Stimulated activated CD8-positive, alpha-beta memory T cell treated with anti-CD3 and anti-CD28 coated beads, Interleukin-4, amount 100 ng/mL, for 1 hour (primary cell): ENCODE measurements at regions not wholly inside any gene's neighbourhood (a gene's known extent, or its start where the extent isn't known, plus 50 kb on each side); places are given as distances from the start of the nearest gene placed in this dataset.

Experiments
- DNase-seq, 2 donors: peaks; one replicate each; pipeline ENCODE4 v3.0.0-alpha.2; 2020; ENCODE audit warnings: low read depth in 2 of 2, low spot score in 1 of 2

DNA sequence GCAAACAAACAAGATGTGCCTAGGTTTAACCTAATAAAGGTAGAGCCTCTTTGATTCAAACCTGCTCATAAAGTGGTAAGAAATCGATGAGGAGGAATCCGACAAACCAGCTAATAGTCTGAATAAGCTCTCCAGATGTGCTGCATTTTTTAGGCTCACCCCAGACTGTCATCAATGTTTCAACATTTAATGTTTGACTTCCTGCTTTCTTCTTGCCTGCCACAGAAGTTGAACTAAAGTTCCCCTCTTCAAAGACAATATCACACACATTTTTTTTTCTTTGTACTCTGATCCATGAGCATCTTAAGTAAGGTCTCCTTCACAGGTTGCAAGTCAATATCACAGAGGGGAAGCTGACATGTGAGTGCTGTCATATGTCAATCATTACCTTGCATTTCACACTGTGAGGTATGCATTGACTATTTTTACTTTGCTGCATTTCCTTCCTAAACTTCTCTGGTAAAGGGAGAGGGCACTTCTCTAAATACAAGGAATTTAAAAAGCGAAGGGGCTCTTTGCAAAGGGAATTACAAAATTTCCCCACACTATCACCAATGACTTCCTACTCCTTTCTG lies 172.3 kb upstream of the MCTP2 start:
- no peak for DNase-seq

GRCh38 chr15:94057305-94057704 lies 174.1 kb upstream of the MCTP2 start:
- no peak for DNase-seq

DNA sequence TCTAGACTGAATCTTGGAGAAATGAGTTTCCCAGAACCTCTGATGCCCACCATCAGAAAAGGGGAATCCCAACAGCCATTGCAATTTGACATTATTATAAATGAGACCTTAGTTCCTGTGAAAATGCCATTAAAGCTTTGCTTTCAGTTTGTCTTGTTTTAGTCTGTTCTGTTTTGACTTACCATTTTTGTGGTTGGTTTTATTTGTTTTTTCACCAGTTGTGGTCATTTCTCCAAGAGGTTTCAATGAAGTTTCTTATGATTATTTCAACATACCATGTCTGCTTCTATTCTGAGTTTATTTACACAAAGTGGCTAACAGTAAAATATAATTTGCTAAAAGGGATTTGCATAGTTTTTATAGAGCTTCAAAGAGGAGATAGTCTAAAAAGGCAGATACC lies 175.0 kb upstream of the MCTP2 start:
- DNase-seq = no peak

DNA sequence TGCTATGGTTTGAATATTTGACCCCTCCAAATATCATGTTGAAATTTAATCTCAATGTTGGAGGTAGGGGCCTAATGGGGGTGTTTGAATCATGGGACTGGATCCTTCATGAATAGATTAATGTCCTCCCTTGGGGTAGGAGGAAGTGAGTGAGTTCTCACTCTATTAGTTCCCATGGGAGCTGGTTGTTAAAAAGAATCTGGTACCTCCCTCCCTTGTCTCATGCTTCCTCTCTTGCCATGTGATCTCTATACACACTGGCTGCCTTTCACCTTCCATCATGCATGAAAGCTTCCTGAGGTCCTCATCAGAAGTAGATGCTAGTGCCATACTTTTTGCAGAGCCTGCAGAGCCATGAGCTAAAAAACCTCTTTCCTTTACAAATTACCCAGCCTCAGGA lies 177.7 kb upstream of the MCTP2 start:
- DNase-seq = no peak

GRCh38 chr15:94052711-94053110 lies 178.7 kb upstream of the MCTP2 start:
- DNase-seq = no peak

DNA sequence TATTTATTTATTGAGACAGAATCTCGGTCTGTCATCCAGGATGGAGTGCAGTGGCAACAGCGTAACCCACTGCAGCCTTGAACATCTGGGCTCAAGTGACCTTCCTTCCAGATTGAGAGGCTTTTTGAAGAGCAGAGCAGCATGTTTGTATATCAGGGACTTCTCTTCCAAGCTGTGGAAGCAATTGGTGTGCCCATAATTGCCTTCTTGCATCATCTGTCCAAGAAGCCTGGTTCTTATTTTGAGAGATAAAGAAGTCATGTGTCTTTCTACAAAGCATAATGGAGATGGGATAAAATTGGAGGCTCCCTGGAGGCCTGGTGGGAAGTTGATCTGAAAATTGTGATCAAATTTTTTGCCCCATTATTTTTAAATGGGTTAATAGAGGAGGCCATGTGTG lies 183.8 kb upstream of the MCTP2 start:
- DNase-seq = no peak

DNA sequence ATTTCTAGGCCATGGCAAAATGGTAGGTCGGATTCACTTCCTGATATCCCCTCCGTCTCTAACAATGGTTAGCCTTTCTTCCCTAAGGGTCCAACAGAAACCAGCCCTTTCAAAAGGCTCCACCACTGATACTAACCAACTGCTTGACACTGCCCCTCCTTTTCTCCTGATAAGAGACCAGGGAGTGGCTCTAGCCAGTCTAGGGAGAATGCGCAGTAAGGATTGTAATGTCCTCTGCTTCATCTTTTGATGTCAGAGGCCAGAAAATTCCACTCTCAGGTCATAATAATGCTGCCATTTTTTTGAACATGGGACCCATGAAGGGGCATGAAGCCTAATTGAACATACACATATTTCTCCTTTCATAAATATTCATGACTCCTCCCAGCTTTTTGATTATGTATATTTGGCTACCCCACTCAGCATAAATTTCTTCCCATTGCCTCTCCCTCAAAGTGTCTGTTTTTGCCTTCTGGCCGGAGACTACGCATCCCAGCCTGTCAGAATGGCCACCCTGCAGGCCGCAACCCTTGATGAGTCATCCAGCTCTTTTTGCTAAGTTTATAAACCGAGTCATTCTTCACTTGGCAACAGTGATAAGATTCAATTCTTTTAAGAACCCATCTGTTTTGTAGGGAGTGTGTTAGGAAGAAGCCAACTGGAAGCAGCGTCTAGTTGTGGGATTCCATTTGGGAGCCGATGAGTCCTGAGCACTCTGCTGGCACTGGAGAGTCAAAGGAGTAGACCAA lies 189.0 kb upstream of the MCTP2 start:
- DNase-seq = no peak

GRCh38 chr15:94041746-94042145 lies 189.6 kb upstream of the MCTP2 start:
- no peak for DNase-seq

DNA sequence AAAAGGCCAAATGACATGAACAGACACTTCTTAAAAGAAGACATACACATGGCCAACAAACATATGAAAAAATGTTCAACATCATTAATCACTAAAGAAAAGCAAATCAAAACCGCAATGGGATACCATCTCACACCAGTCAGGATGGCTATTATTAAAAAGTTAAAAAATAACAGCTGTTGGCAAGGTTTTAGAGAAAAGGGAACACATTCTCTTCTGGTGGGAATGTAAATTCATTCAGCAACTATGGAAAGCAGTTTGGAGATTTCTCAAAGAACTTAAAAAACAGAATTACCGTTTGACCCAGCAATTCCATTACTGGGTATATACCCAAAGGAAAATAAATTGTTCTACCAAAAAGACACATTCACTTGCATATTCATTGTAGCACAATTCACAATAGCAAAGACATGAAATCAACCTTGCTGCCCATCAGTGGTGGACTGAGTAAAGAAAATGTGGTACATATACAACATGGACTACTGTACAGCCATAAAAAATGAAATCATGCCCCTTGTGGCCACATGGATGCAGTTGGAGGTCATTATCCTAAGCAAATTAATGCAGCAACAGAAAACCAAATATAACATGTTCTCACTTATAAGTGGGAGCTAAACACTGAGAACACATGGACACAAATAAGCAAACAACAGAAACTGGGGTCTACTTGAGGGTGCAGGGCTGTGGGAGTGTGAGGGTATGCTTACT lies 190.7 kb upstream of the MCTP2 start:
- no peak for DNase-seq

DNA sequence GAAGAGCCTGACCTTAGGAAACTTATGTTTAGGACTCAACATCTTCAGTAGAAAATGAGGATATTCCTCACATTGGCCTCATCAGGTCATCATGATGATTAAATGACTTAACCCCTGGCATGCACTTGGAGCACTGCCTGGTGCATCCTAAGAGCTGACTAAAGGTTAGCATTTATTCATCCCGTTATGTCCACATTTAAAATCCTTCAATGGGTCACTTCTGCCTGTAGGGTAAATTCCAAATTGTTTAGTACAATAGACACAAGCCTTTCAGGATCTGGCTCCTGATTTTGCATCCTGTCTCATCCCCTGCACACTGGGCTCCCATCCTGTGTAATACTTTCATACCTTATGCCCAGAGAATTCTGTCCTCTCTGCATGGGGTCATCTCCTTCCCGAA lies 195.2 kb upstream of the MCTP2 start:
- no peak for DNase-seq

DNA sequence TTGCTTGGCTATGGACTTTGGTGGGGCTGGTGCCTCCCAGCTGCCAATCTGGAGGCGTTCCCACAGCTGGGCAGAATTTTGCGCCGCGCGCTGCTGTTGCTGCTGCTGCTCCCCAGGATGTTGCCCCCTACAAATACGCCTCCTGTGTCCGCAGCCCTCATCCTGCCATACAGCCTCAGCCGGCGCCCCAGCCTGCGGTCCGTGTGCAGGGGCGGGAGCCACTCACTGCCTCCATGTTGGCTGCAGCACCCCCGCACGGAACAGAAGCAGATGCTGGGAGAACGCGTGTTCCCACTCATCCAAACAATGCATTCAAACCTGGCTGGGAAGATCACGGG lies 197.7 kb upstream of the MCTP2 start:
- no peak for DNase-seq

DNA sequence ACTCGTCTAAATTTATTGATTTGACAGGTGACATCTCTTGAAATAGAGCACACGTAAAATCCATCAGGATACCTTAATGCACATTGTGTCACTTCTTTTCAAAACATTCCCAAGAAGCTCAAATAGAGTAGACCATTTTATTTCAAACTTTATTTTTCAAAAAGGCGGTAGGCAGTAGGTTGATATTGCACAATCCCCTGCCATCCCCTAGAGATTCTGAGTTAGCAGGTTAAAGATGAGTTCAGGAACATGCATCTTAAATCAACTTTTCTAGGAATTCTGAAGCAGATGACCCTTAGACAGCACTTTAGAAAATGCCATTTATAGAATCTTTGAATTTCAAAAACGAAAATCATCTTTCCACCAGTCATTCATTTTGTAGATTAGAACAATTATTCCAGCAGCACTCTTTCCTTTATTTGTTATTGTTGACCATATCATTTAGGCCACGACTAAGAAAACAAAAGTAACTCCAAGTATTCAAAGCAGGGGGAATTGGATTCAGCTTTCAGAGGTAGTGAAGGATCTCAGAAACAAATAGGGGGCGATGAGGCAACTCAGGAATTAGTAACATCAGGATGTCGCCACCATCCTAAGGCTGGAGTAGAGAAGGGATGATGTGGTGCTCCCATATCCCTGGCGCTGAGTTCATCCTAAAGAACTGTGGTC lies 198.2 kb upstream of the MCTP2 start:
- DNase-seq = no peak

DNA sequence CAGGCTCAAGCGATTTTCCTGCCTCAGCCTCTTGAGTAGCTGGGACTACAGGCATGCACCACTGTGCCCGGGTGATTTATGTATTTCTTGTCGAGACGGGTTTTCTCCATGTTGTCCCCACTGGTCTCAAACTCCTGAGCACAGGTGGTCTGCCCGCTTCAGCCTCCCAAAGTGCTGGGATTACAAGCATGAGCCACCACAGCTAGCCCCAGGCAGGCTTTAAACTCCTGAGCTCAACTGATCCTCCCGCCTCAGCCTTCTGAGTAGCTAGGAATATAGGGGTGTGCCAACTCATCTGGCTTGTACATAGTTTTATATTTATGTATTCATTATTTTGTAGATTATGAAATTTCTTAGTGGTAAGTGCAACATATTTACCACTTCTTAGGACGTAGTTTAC lies 198.8 kb upstream of the MCTP2 start:
- no peak for DNase-seq

GRCh38 chr15:94031072-94031471 lies 200.3 kb upstream of the MCTP2 start:
- DNase-seq = no peak

GRCh38 chr15:94029495-94029894 lies 201.9 kb upstream of the MCTP2 start:
- DNase-seq = no peak

GRCh38 chr15:94028809-94029208 lies 202.6 kb upstream of the MCTP2 start:
- no peak for DNase-seq

- DNase-seq = no peak
Observed at GRCh38 chr15:94028121-94028520, 203.2 kb upstream of the MCTP2 start.

DNA sequence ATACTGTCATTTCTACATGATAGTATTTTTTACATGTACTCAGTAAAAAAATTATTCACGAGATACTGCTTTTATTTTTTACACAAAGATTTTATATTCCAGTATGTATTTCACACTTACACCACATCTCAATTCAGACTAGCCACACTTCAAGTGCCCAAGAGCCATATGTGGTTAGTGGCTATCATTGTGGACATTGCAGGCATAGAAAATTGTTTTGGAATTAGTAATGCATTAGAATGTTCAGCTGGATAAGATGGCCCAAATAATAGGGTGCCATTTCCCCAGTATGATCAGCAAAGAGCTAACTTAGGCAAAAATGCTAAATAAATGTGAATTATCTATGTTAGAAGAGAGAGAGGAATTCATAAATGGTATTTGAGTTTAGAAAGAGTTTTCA lies 203.8 kb upstream of the MCTP2 start:
- no peak for DNase-seq

DNA sequence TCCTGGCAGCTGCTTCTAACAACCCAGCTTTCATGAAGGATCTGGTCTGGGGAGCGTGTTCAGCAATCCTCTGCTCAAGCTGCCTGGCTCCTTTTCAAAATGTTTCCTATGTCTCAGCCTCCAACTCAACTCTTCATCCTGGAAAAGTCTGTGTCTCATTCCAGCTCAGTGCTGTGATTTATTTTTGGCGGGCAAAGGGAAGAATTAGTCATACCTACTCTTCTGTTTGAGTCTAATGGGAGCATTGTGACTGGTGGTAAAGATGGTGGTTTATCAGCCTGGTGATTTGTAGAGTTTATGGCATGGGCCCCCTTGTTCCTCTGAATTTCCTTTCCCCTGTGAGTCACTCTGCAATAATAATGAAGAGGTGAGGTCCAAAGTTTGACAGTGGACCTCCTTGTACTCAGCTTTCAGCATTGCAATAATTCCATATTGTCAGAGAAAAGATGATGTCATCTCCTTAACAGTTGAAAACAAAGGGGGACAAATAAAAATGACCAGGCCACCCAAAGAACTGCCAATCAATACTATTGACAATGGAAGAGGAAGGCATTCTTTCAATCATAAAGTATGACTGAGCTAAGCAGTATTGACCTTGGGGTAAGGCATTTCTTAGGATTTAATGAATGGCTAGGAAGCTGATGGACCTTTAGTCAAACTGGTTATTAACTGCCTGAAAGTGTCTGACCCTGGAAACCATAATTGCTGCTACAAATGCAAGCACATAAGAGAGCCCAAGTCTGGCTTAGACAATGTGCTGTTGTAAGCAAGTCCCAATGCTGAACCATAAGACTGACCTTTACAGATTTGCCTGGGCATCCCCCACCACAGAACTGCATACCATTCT lies 204.7 kb upstream of the MCTP2 start:
- DNase-seq = no peak

GRCh38 chr15:94023531-94023930 lies 207.8 kb upstream of the MCTP2 start:
- DNase-seq = no peak

DNA sequence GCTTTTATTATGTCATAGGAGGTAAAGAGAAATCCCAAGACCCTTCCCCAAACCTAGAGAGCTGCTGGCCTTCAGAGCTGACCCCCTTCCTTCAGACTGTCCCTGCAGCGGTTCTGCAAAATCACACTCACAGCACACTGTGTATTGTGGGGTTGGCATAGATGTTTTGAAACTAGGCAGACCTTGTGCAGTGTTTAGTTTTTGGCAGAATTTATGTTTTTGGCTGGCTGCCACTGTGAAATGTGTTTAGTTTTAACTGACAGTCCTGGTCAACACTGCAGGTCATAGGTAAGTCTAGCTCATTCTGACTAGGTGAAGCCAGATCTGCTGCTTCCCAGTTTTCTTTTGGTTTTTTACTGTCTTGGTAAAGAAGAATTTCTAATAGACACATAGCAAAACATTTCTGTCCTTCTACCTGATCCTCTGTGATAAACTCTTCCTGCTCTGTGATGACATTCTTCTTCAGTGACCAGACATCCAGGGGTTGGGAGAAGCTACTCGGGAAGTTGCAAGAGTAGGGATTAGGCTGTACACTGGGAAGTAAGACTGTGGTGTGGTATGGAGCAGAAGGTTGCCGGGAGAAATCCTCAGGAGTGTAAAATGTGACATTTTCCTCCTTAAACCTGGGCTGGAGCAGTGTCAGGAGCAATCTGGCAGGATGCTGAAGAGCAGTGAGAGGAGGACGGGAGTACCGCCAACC lies 209.6 kb upstream of the MCTP2 start:
- no peak for DNase-seq
